ENCODE measurements at regions not wholly inside any gene's neighbourhood (a gene's known extent, or its start where the extent isn't known, plus 50 kb on each side); places are given as distances from the start of the nearest gene placed in this dataset.
"Not testable (repeated sequence)": the region's sequence is repeated elsewhere in the genome, so short reads cannot be mapped to it uniquely, and the experiment has no call there.

- intact Hi-C loops (cut with DNase I): no loop called here
- DNase-seq (ENCODE audit: low spot score): no peak
These were observed 82.1 kb upstream of the SRSF6 start for GRCh38 chr20:43375591-43375990.

- DNase-seq (ENCODE audit: low spot score): peak; percentile 13
- intact Hi-C loops (cut with DNase I): no loop called here
These were observed 85.6 kb upstream of the SRSF6 start for GRCh38 chr20:43372051-43372450.

GRCh38 chr20:43365691-43366090, 92.0 kb upstream of the SRSF6 start:
- intact Hi-C loops (cut with DNase I): loop anchor here in 1 of 2 donors (2.0 kb wide), 1 partner anchor 59 kb away; no protein-coding TSS in a partner anchor
- peak; percentile 31 for DNase-seq (ENCODE audit: low spot score)

GRCh38 chr20:43364001-43364400, 93.7 kb upstream of the SRSF6 start:
- DNase-seq (ENCODE audit: low spot score): peak; percentile 70
- intact Hi-C loops (cut with DNase I): no loop called here

GRCh38 chr20:43363506-43363905, 94.2 kb upstream of the SRSF6 start:
- intact Hi-C loops (cut with DNase I): no loop called here
- peak; percentile 43 for DNase-seq (ENCODE audit: low spot score)

- intact Hi-C loops (cut with DNase I): no loop called here
- DNase-seq (ENCODE audit: low spot score): peak; percentile 17
These were observed 96.2 kb upstream of the SRSF6 start for GRCh38 chr20:43361526-43361925.

- peak; percentile 22 for DNase-seq (ENCODE audit: low spot score)
- intact Hi-C loops (cut with DNase I): no loop called here
These were observed 97.7 kb upstream of the SRSF6 start for GRCh38 chr20:43360016-43360415.

GRCh38 chr20:43358811-43359210, 98.9 kb upstream of the SRSF6 start:
- no peak for DNase-seq (ENCODE audit: low spot score)

GRCh38 chr20:43357352-43357751, 100.3 kb upstream of the SRSF6 start:
- intact Hi-C loops (cut with DNase I): no loop called here

More at GRCh38 chr20:43358811-43359210, 98.9 kb upstream of the SRSF6 start:
- intact Hi-C loops (cut with DNase I): no loop called here

GRCh38 chr20:43355610-43356009, 102.1 kb upstream of the SRSF6 start:
- DNase-seq (ENCODE audit: low spot score): no peak
- intact Hi-C loops (cut with DNase I): no loop called here

More at GRCh38 chr20:43357352-43357751, 100.3 kb upstream of the SRSF6 start:
- no peak for DNase-seq (ENCODE audit: low spot score)

GRCh38 chr20:43352996-43353395, 104.7 kb upstream of the SRSF6 start:
- intact Hi-C loops (cut with DNase I): no loop called here
- no peak for DNase-seq (ENCODE audit: low spot score)

GRCh38 chr20:43350694-43351093, 107.0 kb upstream of the SRSF6 start:
- DNase-seq (ENCODE audit: low spot score); intact Hi-C loops (cut with DNase I): not testable (repeated sequence)

GRCh38 chr20:43349841-43350240, 107.9 kb upstream of the SRSF6 start:
- DNase-seq (ENCODE audit: low spot score): no peak
- intact Hi-C loops (cut with DNase I): no loop called here

- intact Hi-C loops (cut with DNase I); DNase-seq (ENCODE audit: low spot score): not testable (repeated sequence)
These were observed 109.9 kb upstream of the SRSF6 start for GRCh38 chr20:43347839-43348238.

- intact Hi-C loops (cut with DNase I): no loop called here
- no peak for DNase-seq (ENCODE audit: low spot score)
These were observed 112.0 kb upstream of the SRSF6 start for GRCh38 chr20:43345676-43346075.

- intact Hi-C loops (cut with DNase I): no loop called here
These were observed 116.2 kb upstream of the SRSF6 start for GRCh38 chr20:43341511-43341910.

GRCh38 chr20:43337036-43337435, 120.7 kb upstream of the SRSF6 start:
- no peak for DNase-seq (ENCODE audit: low spot score)
- intact Hi-C loops (cut with DNase I): no loop called here

More at GRCh38 chr20:43341511-43341910, 116.2 kb upstream of the SRSF6 start:
- no peak for DNase-seq (ENCODE audit: low spot score)

- intact Hi-C loops (cut with DNase I): no loop called here
- DNase-seq (ENCODE audit: low spot score): no peak
These were observed 123.6 kb upstream of the SRSF6 start for GRCh38 chr20:43334080-43334479.

- DNase-seq (ENCODE audit: low spot score): peak; percentile 85
These were observed 125.8 kb upstream of the SRSF6 start for GRCh38 chr20:43331906-43332305.

GRCh38 chr20:43328697-43329096, 129.0 kb upstream of the SRSF6 start:
- DNase-seq (ENCODE audit: low spot score): no peak
- intact Hi-C loops (cut with DNase I): no loop called here

More at GRCh38 chr20:43331906-43332305, 125.8 kb upstream of the SRSF6 start:
- intact Hi-C loops (cut with DNase I): no loop called here

- intact Hi-C loops (cut with DNase I); DNase-seq (ENCODE audit: low spot score): not testable (repeated sequence)
These were observed 130.5 kb upstream of the SRSF6 start for GRCh38 chr20:43327234-43327633.

- intact Hi-C loops (cut with DNase I): no loop called here
- DNase-seq (ENCODE audit: low spot score): no peak
These were observed 131.8 kb upstream of the SRSF6 start for GRCh38 chr20:43325926-43326325.
